ENCODE measurements at regions not wholly inside any gene's neighbourhood (a gene's known extent, or its start where the extent isn't known, plus 50 kb on each side); places are given as distances from the start of the nearest gene placed in this dataset.
A peak's percentile ranks its signal among the peaks of the same experiment; 100 is the strongest.

GRCh38 chr1:62386351-62387121 is 50.3 kb upstream of the USP1 start (continued):
- TF ChIP-seq ZFP91 (CRISPR knock-in tag; IDR thresholded peaks at IDR 0.05; ENCODE audit: borderline replicate concordance) (peak; percentile 62; the same call in 1 of the 2 replicates), SOX5 (CRISPR knock-in tag; IDR thresholded peaks at IDR 0.05; ENCODE audit: borderline replicate concordance) (peak; percentile 88), SYNCRIP (IDR thresholded peaks at IDR 0.05; ENCODE audit: insufficient read depth, low read depth, low read length) (no peak), FOXO1 (CRISPR knock-in tag; IDR thresholded peaks at IDR 0.05) (0 out of 2 replicates have a peak, but pooled peaks have one; percentile 17), FOXJ3 (CRISPR knock-in tag; IDR thresholded peaks at IDR 0.05; ENCODE audit: borderline replicate concordance) (peak; percentile 39; the same call in 1 of the 2 replicates), MED8 (CRISPR knock-in tag; IDR thresholded peaks at IDR 0.05; ENCODE audit: insufficient replicate concordance) (peak; percentile 54), ZNF205 (CRISPR knock-in tag; IDR thresholded peaks at IDR 0.05) (no peak), ASH2L (IDR thresholded peaks at IDR 0.05; ENCODE audit: insufficient read length, low read depth, low read length) (peak; percentile 62), CREB1 (IDR thresholded peaks at IDR 0.05) (no peak), CREB1 (CRISPR knock-in tag; IDR thresholded peaks at IDR 0.05) (peak; percentile 59), HNF4A (CRISPR knock-in tag; IDR thresholded peaks at IDR 0.05) (peak; percentile 76), CREM (IDR thresholded peaks at IDR 0.05) (peak; percentile 77; the same call in 1 of the 2 replicates), CREM (CRISPR knock-in tag; IDR thresholded peaks at IDR 0.05) (no peak), ZNF136 (CRISPR knock-in tag; IDR thresholded peaks at IDR 0.05; ENCODE audit: low read depth) (no peak), RXRB (CRISPR knock-in tag; IDR thresholded peaks at IDR 0.05; ENCODE audit: borderline replicate concordance) (0 out of 2 replicates have a peak, but pooled peaks have one; percentile 14), ELF3 (CRISPR knock-in tag; IDR thresholded peaks at IDR 0.05) (peak; percentile 20; the same call in 1 of the 2 replicates), MIER2 (CRISPR knock-in tag; IDR thresholded peaks at IDR 0.05) (0 out of 2 replicates have a peak, but pooled peaks have one; percentile 46)
- TF ChIP-seq, protein P1, sequence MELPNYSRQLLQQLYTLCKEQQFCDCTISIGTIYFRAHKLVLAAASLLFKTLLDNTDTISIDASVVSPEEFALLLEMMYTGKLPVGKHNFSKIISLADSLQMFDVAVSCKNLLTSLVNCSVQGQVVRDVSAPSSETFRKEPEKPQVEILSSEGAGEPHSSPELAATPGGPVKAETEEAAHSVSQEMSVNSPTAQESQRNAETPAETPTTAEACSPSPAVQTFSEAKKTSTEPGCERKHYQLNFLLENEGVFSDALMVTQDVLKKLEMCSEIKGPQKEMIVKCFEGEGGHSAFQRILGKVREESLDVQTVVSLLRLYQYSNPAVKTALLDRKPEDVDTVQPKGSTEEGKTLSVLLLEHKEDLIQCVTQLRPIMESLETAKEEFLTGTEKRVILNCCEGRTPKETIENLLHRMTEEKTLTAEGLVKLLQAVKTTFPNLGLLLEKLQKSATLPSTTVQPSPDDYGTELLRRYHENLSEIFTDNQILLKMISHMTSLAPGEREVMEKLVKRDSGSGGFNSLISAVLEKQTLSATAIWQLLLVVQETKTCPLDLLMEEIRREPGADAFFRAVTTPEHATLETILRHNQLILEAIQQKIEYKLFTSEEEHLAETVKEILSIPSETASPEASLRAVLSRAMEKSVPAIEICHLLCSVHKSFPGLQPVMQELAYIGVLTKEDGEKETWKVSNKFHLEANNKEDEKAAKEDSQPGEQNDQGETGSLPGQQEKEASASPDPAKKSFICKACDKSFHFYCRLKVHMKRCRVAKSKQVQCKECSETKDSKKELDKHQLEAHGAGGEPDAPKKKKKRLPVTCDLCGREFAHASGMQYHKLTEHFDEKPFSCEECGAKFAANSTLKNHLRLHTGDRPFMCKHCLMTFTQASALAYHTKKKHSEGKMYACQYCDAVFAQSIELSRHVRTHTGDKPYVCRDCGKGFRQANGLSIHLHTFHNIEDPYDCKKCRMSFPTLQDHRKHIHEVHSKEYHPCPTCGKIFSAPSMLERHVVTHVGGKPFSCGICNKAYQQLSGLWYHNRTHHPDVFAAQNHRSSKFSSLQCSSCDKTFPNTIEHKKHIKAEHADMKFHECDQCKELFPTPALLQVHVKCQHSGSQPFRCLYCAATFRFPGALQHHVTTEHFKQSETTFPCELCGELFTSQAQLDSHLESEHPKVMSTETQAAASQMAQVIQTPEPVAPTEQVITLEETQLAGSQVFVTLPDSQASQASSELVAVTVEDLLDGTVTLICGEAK (IDR thresholded peaks at IDR 0.05), result no peak
- TF ChIP-seq, protein P1 (CRISPR knock-in tag; IDR thresholded peaks at IDR 0.05), result no peak
- TF ChIP-seq, protein P2, sequence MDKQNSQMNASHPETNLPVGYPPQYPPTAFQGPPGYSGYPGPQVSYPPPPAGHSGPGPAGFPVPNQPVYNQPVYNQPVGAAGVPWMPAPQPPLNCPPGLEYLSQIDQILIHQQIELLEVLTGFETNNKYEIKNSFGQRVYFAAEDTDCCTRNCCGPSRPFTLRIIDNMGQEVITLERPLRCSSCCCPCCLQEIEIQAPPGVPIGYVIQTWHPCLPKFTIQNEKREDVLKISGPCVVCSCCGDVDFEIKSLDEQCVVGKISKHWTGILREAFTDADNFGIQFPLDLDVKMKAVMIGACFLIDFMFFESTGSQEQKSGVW (CRISPR knock-in tag; IDR thresholded peaks at IDR 0.05; ENCODE audit: borderline replicate concordance), result no peak
